ENCODE measurements at regions not wholly inside any gene's neighbourhood (a gene's known extent, or its start where the extent isn't known, plus 50 kb on each side); places are given as distances from the start of the nearest gene placed in this dataset.

DNA sequence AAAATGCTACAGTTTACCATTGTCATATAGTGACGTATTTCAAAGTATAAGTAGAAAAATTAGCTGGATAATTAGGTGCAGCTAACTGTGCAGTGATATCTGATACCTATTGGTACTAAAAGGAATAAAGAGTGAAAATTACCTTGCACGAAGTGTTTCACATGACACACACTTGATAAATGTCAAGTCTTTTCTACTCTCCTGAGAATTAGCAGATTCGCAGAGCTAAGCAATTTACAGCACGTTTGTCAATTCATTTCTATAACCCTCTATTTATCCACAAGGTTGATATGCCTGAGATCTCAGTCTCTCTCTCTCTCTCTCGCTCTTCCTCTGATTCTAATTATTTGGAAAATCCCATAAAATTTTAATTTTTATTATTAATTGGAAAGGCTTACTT lies 1109.0 kb downstream of the EFNB2 start:
- no peak overlapping the region for H3K4me3 Mint-ChIP-seq

GRCh38 chr13:105414639-105415038 lies 1120.8 kb downstream of the EFNB2 start:
- no peak for ATAC-seq (replicated peaks)
- Mint-ChIP-seq H3K36me3 (no peaks in the 10 kb centered on the region), H3K27ac (no peak overlapping the region), H3K9me3 (peaks cover 4 to 5% of the 10 kb centered on the region in 2 donors), H3K4me1 (no peaks in the 10 kb centered on the region), H3K27me3 (no peaks in the 10 kb centered on the region), H3K4me3 (no peak overlapping the region)
- no peak for DNase-seq

More for the DNA sequence above, 1109.0 kb downstream of the EFNB2 start:
- ATAC-seq (replicated peaks) (no peak), DNase-seq (no peak)
- Mint-ChIP-seq H3K27me3 (no peaks in the 10 kb centered on the region), H3K27ac (no peak overlapping the region), H3K36me3 (no peaks in the 10 kb centered on the region), H3K9me3 (no peaks in the 10 kb centered on the region), H3K4me1 (no peaks in the 10 kb centered on the region)

GRCh38 chr13:105412171-105412570 lies 1123.3 kb downstream of the EFNB2 start:
- no peaks in the 10 kb centered on the region for H3K27me3 Mint-ChIP-seq
- no peaks in the 10 kb centered on the region for H3K4me1 Mint-ChIP-seq
- no peak overlapping the region for H3K27ac Mint-ChIP-seq
- H3K9me3 Mint-ChIP-seq, result peaks cover under 1% of the 10 kb centered on the region in 2 donors
- ATAC-seq (replicated peaks), result no peak
- H3K4me3 Mint-ChIP-seq, result no peak overlapping the region
- H3K36me3 Mint-ChIP-seq, result no peaks in the 10 kb centered on the region
- DNase-seq, result no peak

- DNase-seq (no peak), ATAC-seq (replicated peaks) (no peak)
- no peaks in the 10 kb centered on the region for H3K4me1 Mint-ChIP-seq
- H3K36me3 Mint-ChIP-seq, result no peaks in the 10 kb centered on the region
- no peak overlapping the region for H3K27ac Mint-ChIP-seq
- H3K4me3 Mint-ChIP-seq, result no peak overlapping the region
- H3K27me3 Mint-ChIP-seq, result no peaks in the 10 kb centered on the region
- no peaks in the 10 kb centered on the region for H3K9me3 Mint-ChIP-seq
Measured at GRCh38 chr13:105410602-105411001, 1124.9 kb downstream of the EFNB2 start.

- ATAC-seq (replicated peaks) (no peak), DNase-seq (no peak)
- peaks cover 0 to 2% of the 10 kb centered on the region in 2 donors for H3K9me3 Mint-ChIP-seq
- no peak overlapping the region for H3K4me3 Mint-ChIP-seq
- no peaks in the 10 kb centered on the region for H3K4me1 Mint-ChIP-seq
- no peaks in the 10 kb centered on the region for H3K27me3 Mint-ChIP-seq
- no peak overlapping the region for H3K27ac Mint-ChIP-seq
- H3K36me3 Mint-ChIP-seq, result no peaks in the 10 kb centered on the region
Measured at GRCh38 chr13:105406551-105406950, 1128.9 kb downstream of the EFNB2 start.

DNA sequence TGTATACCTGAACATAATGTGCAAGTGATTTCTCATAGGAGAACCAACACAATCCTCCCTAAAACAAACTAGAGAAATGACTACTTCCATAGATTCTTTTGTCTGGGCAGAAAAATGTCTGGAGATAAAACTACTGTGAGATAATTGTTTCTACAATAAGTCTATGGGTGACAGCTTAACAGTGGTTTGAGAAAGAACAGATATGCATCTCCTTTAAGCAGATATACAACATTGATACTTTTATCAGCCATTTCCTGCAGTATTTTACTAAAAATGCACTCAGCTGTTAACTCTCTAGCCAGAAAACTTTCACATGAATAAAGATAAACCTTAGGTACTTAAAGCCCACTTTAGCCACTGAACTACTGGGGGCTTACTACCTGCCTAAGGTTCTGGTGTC lies 1132.4 kb downstream of the EFNB2 start:
- H3K4me1 Mint-ChIP-seq, result no peaks in the 10 kb centered on the region

GRCh38 chr13:105395041-105395440 lies 1140.4 kb downstream of the EFNB2 start:
- Mint-ChIP-seq H3K27me3 (no peaks in the 10 kb centered on the region), H3K4me3 (no peak overlapping the region), H3K36me3 (no peaks in the 10 kb centered on the region), H3K4me1 (no peaks in the 10 kb centered on the region), H3K27ac (no peak overlapping the region), H3K9me3 (no peaks in the 10 kb centered on the region)
- ATAC-seq (replicated peaks) (no peak), DNase-seq (no peak)

More for the DNA sequence above, 1132.4 kb downstream of the EFNB2 start:
- Mint-ChIP-seq H3K9me3 (peaks cover 0 to 2% of the 10 kb centered on the region in 2 donors), H3K4me3 (no peak overlapping the region), H3K36me3 (no peaks in the 10 kb centered on the region), H3K27ac (no peak overlapping the region), H3K27me3 (no peaks in the 10 kb centered on the region)
- DNase-seq (no peak), ATAC-seq (replicated peaks) (no peak)

GRCh38 chr13:105389373-105389772 lies 1146.1 kb downstream of the EFNB2 start:
- H3K4me3 Mint-ChIP-seq, result no peak overlapping the region
- no peak for DNase-seq
- ATAC-seq (replicated peaks), result no peak
- H3K27ac Mint-ChIP-seq, result no peak overlapping the region
- H3K4me1 Mint-ChIP-seq, result no peaks in the 10 kb centered on the region
- no peaks in the 10 kb centered on the region for H3K9me3 Mint-ChIP-seq
- no peaks in the 10 kb centered on the region for H3K36me3 Mint-ChIP-seq
- H3K27me3 Mint-ChIP-seq, result no peaks in the 10 kb centered on the region

DNA sequence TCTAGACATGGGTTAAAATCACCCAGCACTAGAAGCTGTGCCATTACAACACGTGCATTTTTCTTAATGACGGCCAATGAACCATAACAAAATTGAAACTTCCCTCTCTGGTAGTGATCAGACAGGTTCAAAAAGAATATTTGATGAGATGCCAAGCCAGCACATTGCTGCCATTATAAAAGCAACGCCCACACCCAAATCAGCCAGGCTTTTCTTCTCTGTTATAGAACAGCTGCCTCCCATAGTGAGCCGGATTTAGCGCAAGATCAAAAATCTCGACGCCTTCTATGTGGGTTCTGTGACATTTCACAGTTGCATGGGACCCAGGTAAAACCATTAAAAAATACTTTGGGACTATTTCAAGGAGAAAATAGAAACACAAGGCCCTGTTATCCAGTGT lies 1158.0 kb downstream of the EFNB2 start:
- no peak for ATAC-seq (replicated peaks)
- Mint-ChIP-seq H3K4me1 (no peaks in the 10 kb centered on the region), H3K27ac (no peak overlapping the region), H3K27me3 (no peaks in the 10 kb centered on the region), H3K9me3 (peaks cover 3 to 4% of the 10 kb centered on the region in 2 donors), H3K4me3 (no peak overlapping the region), H3K36me3 (no peaks in the 10 kb centered on the region)
- DNase-seq, result no peak

GRCh38 chr13:105370011-105370650 lies 1165.3 kb downstream of the EFNB2 start:
- DNase-seq (no peak), ATAC-seq (replicated peaks) (no peak)
- Mint-ChIP-seq H3K4me1 (no peaks in the 10 kb centered on the region), H3K4me3 (no peak overlapping the region), H3K36me3 (no peaks in the 10 kb centered on the region), H3K27me3 (no peaks in the 10 kb centered on the region), H3K27ac (no peak overlapping the region), H3K9me3 (peaks cover 2 to 4% of the 10 kb centered on the region in 2 donors)

GRCh38 chr13:105368781-105369180 lies 1166.7 kb downstream of the EFNB2 start:
- Mint-ChIP-seq H3K9me3 (peaks cover 0 to 4% of the 10 kb centered on the region in 2 donors), H3K27ac (no peak overlapping the region), H3K4me3 (no peak overlapping the region), H3K4me1 (no peaks in the 10 kb centered on the region), H3K36me3 (no peaks in the 10 kb centered on the region), H3K27me3 (no peaks in the 10 kb centered on the region)
- no peak for DNase-seq
- ATAC-seq (replicated peaks), result no peak

DNA sequence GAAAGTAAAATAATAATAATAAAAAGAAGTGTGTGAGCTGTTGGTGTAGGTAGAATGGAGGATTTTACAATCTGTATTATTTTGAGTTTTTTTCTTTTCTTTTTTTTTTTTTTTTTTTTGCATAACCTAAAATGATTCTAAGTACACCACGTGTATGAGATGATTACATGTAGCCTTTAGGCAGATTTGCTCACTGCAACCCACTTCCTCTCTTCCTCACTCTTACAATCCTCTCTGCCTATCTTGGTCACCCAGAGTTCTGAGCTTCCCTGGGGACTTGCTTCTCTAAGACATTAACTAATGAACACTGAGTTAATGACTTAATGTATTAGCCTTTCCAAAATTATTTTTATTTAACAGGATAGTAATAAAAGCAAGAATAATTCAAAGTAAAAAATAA lies 1169.6 kb downstream of the EFNB2 start:
- Mint-ChIP-seq H3K27ac (no peak overlapping the region), H3K4me3 (no peak overlapping the region), H3K4me1 (no peaks in the 10 kb centered on the region), H3K36me3 (no peaks in the 10 kb centered on the region), H3K27me3 (no peaks in the 10 kb centered on the region), H3K9me3 (no peaks in the 10 kb centered on the region)
- DNase-seq (no peak), ATAC-seq (replicated peaks) (no peak)

GRCh38 chr13:105365021-105365550 lies 1170.4 kb downstream of the EFNB2 start:
- H3K4me1 Mint-ChIP-seq, result no peaks in the 10 kb centered on the region
- H3K9me3 Mint-ChIP-seq, result no peaks in the 10 kb centered on the region
- no peak overlapping the region for H3K27ac Mint-ChIP-seq
- ATAC-seq (replicated peaks), result no peak
- no peaks in the 10 kb centered on the region for H3K27me3 Mint-ChIP-seq
- no peaks in the 10 kb centered on the region for H3K36me3 Mint-ChIP-seq
- no peak overlapping the region for H3K4me3 Mint-ChIP-seq
- DNase-seq, result no peak

- no peak for DNase-seq
- Mint-ChIP-seq H3K4me3 (no peak overlapping the region), H3K4me1 (no peaks in the 10 kb centered on the region), H3K36me3 (no peaks in the 10 kb centered on the region), H3K27ac (no peak overlapping the region), H3K27me3 (no peaks in the 10 kb centered on the region), H3K9me3 (no peaks in the 10 kb centered on the region)
- ATAC-seq (replicated peaks), result no peak
Measured at GRCh38 chr13:105364191-105364590, 1171.3 kb downstream of the EFNB2 start.

GRCh38 chr13:105363261-105364190 lies 1171.9 kb downstream of the EFNB2 start:
- no peak for DNase-seq
- no peak overlapping the region for H3K4me3 Mint-ChIP-seq
- no peaks in the 10 kb centered on the region for H3K9me3 Mint-ChIP-seq

More at GRCh38 chr13:105363261-105364190, 1171.9 kb downstream of the EFNB2 start:
- Mint-ChIP-seq H3K36me3 (no peaks in the 10 kb centered on the region), H3K4me1 (no peaks in the 10 kb centered on the region), H3K27me3 (no peaks in the 10 kb centered on the region), H3K27ac (no peak overlapping the region)
- ATAC-seq (replicated peaks), result no peak
